GM12878 (cell line): ENCODE measurements at regions not wholly inside any gene's neighbourhood (a gene's known extent, or its start where the extent isn't known, plus 50 kb on each side); places are given as distances from the start of the nearest gene placed in this dataset.

Source experiments
- ATAC-seq: fragments of 200-7000 bp; cut with Tn5 transposase; 3 replicates; pipeline ENCODE4 v1.9.1; 2020; ENCODE audit warnings: mild to moderate bottlenecking, moderate library complexity
- BruUV-seq: library from RNA; stranded (reverse); fragments of 400-500 nt; replicated peaks from 2 replicates; lab custom pipeline; 2021; lab: Mats Ljungman, UMichigan
- CTCF ChIA-PET: fragments of 300-600 bp; sonication (Branson Sonifier 250); formaldehyde crosslinking; extraction: SDS; loops from one replicate; lab custom pipeline; 2021; ENCODE audit warnings: inconsistent platforms; lab: Yijun Ruan, JAX
- POLR2A ChIA-PET: fragments of 350-600 bp; formaldehyde crosslinking; extraction: SDS; loops from one replicate; lab custom pipeline; 2021; ENCODE audit warnings: inconsistent platforms; lab: Charles Lee
- RAD21 ChIA-PET: fragments of 300-600 bp; sonication (Branson Sonifier 250); formaldehyde crosslinking; loops from one replicate; lab custom pipeline; 2023; ENCODE audit warnings: antibody characterized with exemption; ENCODE audit not compliant: unreplicated experiment; lab: Charles Lee
- SMC1A ChIA-PET: fragments of 300-600 bp; sonication (Branson Sonifier 250); formaldehyde crosslinking; loops from one replicate; lab custom pipeline; 2023; ENCODE audit not compliant: unreplicated experiment, uncharacterized antibody; lab: Charles Lee
- DNase-seq: peaks from one replicate; pipeline ENCODE4 v3.0.0-alpha.2; 2011; ENCODE audit warnings: low read depth, low spot score
- FAIRE-seq: peaks from 3 replicates; lab custom pipeline; 2011; peaks lifted over from hg19 to GRCh38; lab: Jason Lieb, UNC
- H2AFZ ChIP-seq: 2 replicates; pipeline ENCODE4 v1.6.0; 2011; ENCODE audit warnings: low read depth, low read length, control low read depth; ENCODE audit not compliant: control insufficient read depth
- H3K27ac ChIP-seq: 2 replicates; pipeline ENCODE4 v1.5.1; 2011; ENCODE audit warnings: control low read depth; ENCODE audit not compliant: control insufficient read depth, insufficient read depth
- H3K27me3 ChIP-seq, 2 experiments: replicated peaks in 1 of 2; 2 replicates each; pipeline versions ENCODE4 v1.6.0 to v1.6.1; 2011; ENCODE audit warnings: low read length in 1 of 2; ENCODE audit not compliant: control insufficient read depth in 2 of 2, insufficient read depth in 2 of 2
- H3K36me3 ChIP-seq, 2 experiments: 2 replicates each; pipeline ENCODE4 v1.5.1; 2011; ENCODE audit warnings: low read length in 1 of 2; ENCODE audit not compliant: control insufficient read depth in 2 of 2, insufficient read depth in 2 of 2
- H3K4me1 ChIP-seq: 2 replicates; pipeline ENCODE4 v1.6.1; 2011; ENCODE audit warnings: mild to moderate bottlenecking, low read length, moderate library complexity, mixed read lengths; ENCODE audit not compliant: control insufficient read depth, insufficient read depth
- H3K4me2 ChIP-seq: 2 replicates; pipeline ENCODE4 v1.6.0; 2011; ENCODE audit warnings: control low read depth; ENCODE audit not compliant: control insufficient read depth, insufficient read depth
- H3K4me3 ChIP-seq: fragments of 200-600 bp; sonication (generic); 2 replicates; pipeline ENCODE4 v1.5.1; 2016
- H3K79me2 ChIP-seq: 2 replicates; pipeline ENCODE4 v1.6.0; 2011; ENCODE audit warnings: low read length; ENCODE audit not compliant: control insufficient read depth, insufficient read depth
- H3K9ac ChIP-seq: 2 replicates; pipeline ENCODE4 v1.8.0; 2011; ENCODE audit warnings: low read length, control low read depth, mixed read lengths; ENCODE audit not compliant: control insufficient read depth, insufficient read depth
- H3K9me3 ChIP-seq: replicated peaks from 3 replicates; pipeline ENCODE4 v1.5.1; 2011; ENCODE audit warnings: mild to moderate bottlenecking, low read length; ENCODE audit not compliant: control insufficient read depth, insufficient read depth
- H4K20me1 ChIP-seq: 2 replicates; pipeline ENCODE4 v1.6.0; 2011; ENCODE audit not compliant: control insufficient read depth, insufficient read depth
- BCLAF1 ChIP-seq: fragments of 450-650 bp; IDR thresholded peaks from 2 replicates; pipeline ENCODE4 v1.6.1; 2017; ENCODE audit warnings: antibody characterized with exemption, mild to moderate bottlenecking, moderate library complexity
- BHLHE40 ChIP-seq, 2 experiments: fragments of 450-650 bp in 1 of 2; IDR thresholded peaks; 2 replicates each; pipeline ENCODE4 v1.6.1; 2011 to 2017; ENCODE audit warnings: low read depth in 2 of 2, borderline replicate concordance in 1 of 2, improper control_type of control experiment in 1 of 2, low read length in 1 of 2, mild to moderate bottlenecking in 1 of 2
- EED ChIP-seq: sonication (generic); IDR thresholded peaks from 2 replicates; pipeline ENCODE4 v1.6.1; 2016; ENCODE audit warnings: antibody characterized with exemption, low read depth
- EGR1 ChIP-seq, 2 experiments: IDR thresholded peaks; 1 replicate in 1 of 2; 2 replicates in 1 of 2; pipeline ENCODE4 v1.6.1; 2011 to 2012; ENCODE audit warnings: low read depth in 2 of 2, low read length in 2 of 2, borderline replicate concordance in 1 of 2, mild to moderate bottlenecking in 1 of 2, moderate library complexity in 1 of 2
- ELK1 ChIP-seq: IDR thresholded peaks from 2 replicates; pipeline ENCODE4 v1.6.1; 2012; ENCODE audit warnings: low read depth, low read length, improper control_type of control experiment
- EP300 ChIP-seq, 2 experiments: fragments of 150-350 bp in 1 of 2; IDR thresholded peaks; 2 replicates each; pipeline ENCODE4 v1.6.1; 2011 to 2012; ENCODE audit warnings: low read depth in 2 of 2, low read length in 2 of 2, borderline replicate concordance in 1 of 2, improper control_type of control experiment in 1 of 2, inconsistent platforms in 1 of 2; ENCODE audit not compliant: control insufficient read depth in 1 of 2
- KLF5 ChIP-seq: fragments of 450-650 bp; IDR thresholded peaks from 2 replicates; pipeline ENCODE4 v1.6.1; 2014; ENCODE audit warnings: mild to moderate bottlenecking; ENCODE audit not compliant: partially characterized antibody
- MYB ChIP-seq: fragments of 150-350 bp; IDR thresholded peaks from 2 replicates; pipeline ENCODE4 v1.6.1; 2014; ENCODE audit warnings: mild to moderate bottlenecking, low read depth, low read length, borderline replicate concordance
- NFIC ChIP-seq: IDR thresholded peaks from 2 replicates; pipeline ENCODE4 v1.6.1; 2012; ENCODE audit warnings: low read depth, mild to moderate bottlenecking, inconsistent platforms, low read length, moderate library complexity
- NR2C1 ChIP-seq: fragments of 450-650 bp; IDR thresholded peaks from 2 replicates; pipeline ENCODE4 v1.6.1; 2017; ENCODE audit warnings: antibody characterized with exemption, mild to moderate bottlenecking, moderate library complexity
- RELB ChIP-seq: fragments of 450-650 bp; IDR thresholded peaks from 2 replicates; pipeline ENCODE4 v1.6.1; 2017; ENCODE audit warnings: low read depth, mild to moderate bottlenecking, moderate library complexity
- SMC3 ChIP-seq: IDR thresholded peaks from 2 replicates; pipeline ENCODE4 v1.6.1; 2011; ENCODE audit warnings: low read length, improper control_type of control experiment, borderline replicate concordance
- TCF12 ChIP-seq: IDR thresholded peaks from 2 replicates; pipeline ENCODE4 v1.6.1; 2011; ENCODE audit warnings: low read depth, mild to moderate bottlenecking, low read length
- TCF3 ChIP-seq: IDR thresholded peaks from 2 replicates; pipeline ENCODE4 v1.6.1; 2012; ENCODE audit warnings: low read depth, mild to moderate bottlenecking, low read length, borderline replicate concordance; ENCODE audit not compliant: insufficient read depth
- ZZZ3 ChIP-seq: IDR thresholded peaks from 2 replicates; pipeline ENCODE4 v1.6.1; 2011; ENCODE audit warnings: low read depth; ENCODE audit not compliant: control insufficient read depth, insufficient read length
- WGBS: methylation state at CpG from one replicate; pipeline ENCODE4 v1.1.6; 2016; ENCODE audit warnings: low lambda C conversion rate; ENCODE audit not compliant: insufficient replicate concordance, insufficient coverage; ENCODE audit errors: missing lambda C conversion rate; 5-methylcytosine and 5-hydroxymethylcytosine counted together
- in situ Hi-C: fragments of 300-500 bp; cut with MboI; formaldehyde crosslinking; loops from 9 replicates; pipeline ENCODE4 v1.14.3; 2018; ENCODE audit warnings: mixed read lengths
- intact Hi-C: fragments of 100-400 bp; cut with micrococcal nuclease; formaldehyde crosslinking; loops from one replicate; pipeline ENCODE4 v1.14.2; 2022; ENCODE audit not compliant: unreplicated experiment

- RAD21 ChIA-PET: no interaction called here
- SMC1A ChIA-PET: interaction anchor here (1.8 kb wide), 1 partner anchor 12 kb away, joined by 5 read pairs; no protein-coding TSS in a partner anchor
- no peak overlapping the region for H3K27ac ChIP-seq
- TF ChIP-seq SMC3: no peak
- TF ChIP-seq ZZZ3: no peak
- no peak for TF ChIP-seq BHLHE40 (IDR thresholded peaks at IDR 0.05; ENCODE audit: borderline replicate concordance in 1 of 2, low read depth in 2 of 2, low read length in 1 of 2)
- TF ChIP-seq EP300 (IDR thresholded peaks at IDR 0.05; ENCODE audit: borderline replicate concordance in 1 of 2, control insufficient read depth in 1 of 2, low read depth in 2 of 2, low read length in 2 of 2): no peak
- no peak for TF ChIP-seq ELK1
- TF ChIP-seq EGR1 (IDR thresholded peaks at IDR 0.05; ENCODE audit: borderline replicate concordance in 1 of 2, low read depth in 2 of 2, low read length in 2 of 2): no peak
- no peak for TF ChIP-seq NR2C1
- TF ChIP-seq KLF5: no peak
- no peak for TF ChIP-seq EED
- no peak for TF ChIP-seq RELB
- TF ChIP-seq BCLAF1: no peak
- no peak for TF ChIP-seq TCF3
- TF ChIP-seq MYB: no peak
- no peak for TF ChIP-seq TCF12
- no peak for TF ChIP-seq NFIC
Observed at GRCh38 chr13:106173891-106174610, 361.4 kb downstream of the EFNB2 start.

More at GRCh38 chr13:106173891-106174610, 361.4 kb downstream of the EFNB2 start:
- no peak overlapping the region for H2AFZ ChIP-seq
- in situ Hi-C loops: no loop called here
- H4K20me1 ChIP-seq: no peaks in the 10 kb centered on the region
- H3K79me2 ChIP-seq: no peaks in the 10 kb centered on the region
- no peaks in the 10 kb centered on the region for H3K36me3 ChIP-seq
- H3K9ac ChIP-seq: no peak overlapping the region
- H3K9me3 ChIP-seq: no peaks in the 10 kb centered on the region
- ATAC-seq (no peak), DNase-seq (no peak), FAIRE-seq (no peak)
- no peak overlapping the region for H3K4me2 ChIP-seq
- 21% methylated on average over 7 of the region's 7 CpGs for WGBS
- POLR2A ChIA-PET: no interaction called here
- intact Hi-C loops: loop anchor here (2.0 kb wide), 1 partner anchor 23 kb away; no protein-coding TSS in a partner anchor
- BruUV-seq: no TSS peak
- CTCF ChIA-PET: no interaction called here
- H3K4me3 ChIP-seq: no peak overlapping the region
- no peaks in the 10 kb centered on the region for H3K27me3 ChIP-seq
- no peaks in the 10 kb centered on the region for H3K4me1 ChIP-seq
